Ectodermal cell (in vitro differentiated cells): ENCODE measurements at regions not wholly inside any gene's neighbourhood (a gene's known extent, or its start where the extent isn't known, plus 50 kb on each side); places are given as distances from the start of the nearest gene placed in this dataset.

Experiments used
- H3K27ac ChIP-seq: 2 replicates; pipeline ENCODE4 v1.7.0; 2013; ENCODE audit warnings: mild to moderate bottlenecking, low read depth, low read length; ENCODE audit not compliant: insufficient read depth, poor library complexity, severe bottlenecking
- H3K27me3 ChIP-seq: 2 replicates; pipeline ENCODE4 v1.7.0; 2013; ENCODE audit warnings: mild to moderate bottlenecking, low read length; ENCODE audit not compliant: insufficient read depth, control insufficient read depth, poor library complexity, severe bottlenecking
- H3K36me3 ChIP-seq: one replicate; pipeline ENCODE4 v1.7.0; 2013; ENCODE audit warnings: low read length; ENCODE audit not compliant: control insufficient read depth, insufficient read depth
- H3K4me1 ChIP-seq: one replicate; pipeline ENCODE4 v1.7.0; 2013; ENCODE audit warnings: low read length; ENCODE audit not compliant: control insufficient read depth, insufficient read depth
- H3K4me3 ChIP-seq: 2 replicates; pipeline ENCODE4 v1.7.0; 2013; ENCODE audit warnings: low read depth, low read length, control low read depth; ENCODE audit not compliant: insufficient read depth
- H3K9me3 ChIP-seq: 2 replicates; pipeline ENCODE4 v1.7.0; 2013; ENCODE audit warnings: mild to moderate bottlenecking, low read length, moderate library complexity; ENCODE audit not compliant: control insufficient read depth
- WGBS, 2 experiments: methylation state at CpG; one replicate each; pipeline ENCODE4 v1.1.7; 2013; ENCODE audit warnings: missing lambda C conversion rate in 2 of 2; 5-methylcytosine and 5-hydroxymethylcytosine counted together

- Histone ChIP-seq H3K4me3 (no peak overlapping the region), H3K4me1 (no peaks in the 10 kb centered on the region), H3K36me3 (no peaks in the 10 kb centered on the region), H3K9me3 (no peaks in the 10 kb centered on the region), H3K27ac (no peak overlapping the region), H3K27me3 (no peaks in the 10 kb centered on the region)
- WGBS, 2 experiments: 87 to 92% methylated on average over 2 of the region's 2 CpGs
Observed at GRCh38 chr20:12067686-12068085, 150.0 kb downstream of the BTBD3 start.

DNA sequence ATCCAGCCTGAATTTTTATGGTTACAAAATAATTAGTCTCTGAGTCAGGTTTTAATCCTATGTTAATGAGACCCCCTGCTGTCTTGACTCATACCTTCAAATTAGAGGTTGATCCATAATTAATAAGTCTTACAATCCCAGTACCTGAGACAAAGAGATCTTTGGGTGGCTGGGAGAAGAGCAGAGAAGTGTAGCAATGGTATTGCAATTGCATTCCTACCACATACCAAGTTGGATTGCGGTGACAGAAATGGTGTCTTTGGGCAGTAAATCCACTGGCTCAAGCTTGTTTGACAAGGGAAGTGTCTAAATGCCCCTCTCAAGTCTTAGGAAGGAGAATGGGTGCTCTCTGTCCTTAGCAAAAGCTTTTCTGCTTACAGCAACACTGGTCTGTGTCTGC, 150.4 kb downstream of the BTBD3 start:
- Histone ChIP-seq H3K27me3 (no peaks in the 10 kb centered on the region), H3K4me3 (no peak overlapping the region), H3K36me3 (no peaks in the 10 kb centered on the region), H3K27ac (no peak overlapping the region), H3K9me3 (no peaks in the 10 kb centered on the region), H3K4me1 (no peaks in the 10 kb centered on the region)
- WGBS, 2 experiments: 43 to 52% methylated on average over 1 of the region's 1 CpG

GRCh38 chr20:12069181-12069580, 151.5 kb downstream of the BTBD3 start:
- Histone ChIP-seq H3K4me3 (no peak overlapping the region), H3K36me3 (no peaks in the 10 kb centered on the region), H3K9me3 (no peaks in the 10 kb centered on the region), H3K27ac (no peak overlapping the region), H3K27me3 (no peaks in the 10 kb centered on the region), H3K4me1 (no peaks in the 10 kb centered on the region)
- WGBS, 2 experiments: 89 to 95% methylated on average over 7 of the region's 7 CpGs

DNA sequence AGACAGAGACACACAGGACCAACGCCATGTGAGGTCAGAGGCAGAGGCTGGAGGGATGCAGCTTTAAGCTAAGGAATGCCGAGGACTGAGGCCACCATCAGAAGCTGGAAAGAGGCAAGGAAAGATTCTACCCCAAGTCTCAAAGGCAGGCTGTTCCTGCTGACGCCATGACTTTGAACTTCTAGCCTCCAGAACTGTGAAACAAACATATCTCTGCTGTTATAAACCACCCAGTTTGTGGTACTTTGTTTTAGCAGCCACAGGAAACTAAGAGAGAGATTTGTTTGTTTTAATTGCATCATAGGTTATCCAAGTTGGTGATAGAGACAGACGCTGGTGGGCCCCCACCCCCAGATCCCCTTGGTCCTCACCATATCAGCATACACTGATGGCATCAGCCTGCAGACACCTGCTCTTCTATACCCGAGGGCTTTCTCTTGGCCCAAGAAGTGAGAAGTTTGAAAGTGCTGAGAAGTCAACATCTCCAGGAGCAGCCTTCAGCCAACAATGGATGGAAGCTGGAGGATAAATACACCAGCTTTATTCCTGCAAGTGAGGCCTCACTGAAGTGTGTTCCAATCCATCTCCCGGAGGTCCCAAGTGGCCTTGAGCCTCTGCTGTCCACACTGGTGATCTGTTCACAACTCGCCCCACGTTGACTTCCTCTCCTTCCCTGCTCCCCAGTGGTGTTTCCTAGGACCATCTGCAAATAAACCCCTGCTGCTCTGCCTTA, 154.7 kb downstream of the BTBD3 start:
- no peaks in the 10 kb centered on the region for H3K36me3 ChIP-seq
- H3K4me3 ChIP-seq: no peak overlapping the region
- no peak overlapping the region for H3K27ac ChIP-seq
- H3K27me3 ChIP-seq: no peaks in the 10 kb centered on the region
- H3K4me1 ChIP-seq: no peaks in the 10 kb centered on the region
- H3K9me3 ChIP-seq: no peaks in the 10 kb centered on the region
- 87 to 88% methylated on average over 8 of the region's 8 CpGs for WGBS, 2 experiments

- Histone ChIP-seq H3K27ac (no peak overlapping the region), H3K4me1 (peaks cover 2% of the 10 kb centered on the region), H3K4me3 (no peak overlapping the region), H3K9me3 (no peaks in the 10 kb centered on the region), H3K27me3 (no peaks in the 10 kb centered on the region), H3K36me3 (no peaks in the 10 kb centered on the region)
- WGBS, 2 experiments: 95 to 96% methylated on average over 2 of the region's 2 CpGs
Observed at GRCh38 chr20:12072954-12073264, 155.2 kb downstream of the BTBD3 start.

DNA sequence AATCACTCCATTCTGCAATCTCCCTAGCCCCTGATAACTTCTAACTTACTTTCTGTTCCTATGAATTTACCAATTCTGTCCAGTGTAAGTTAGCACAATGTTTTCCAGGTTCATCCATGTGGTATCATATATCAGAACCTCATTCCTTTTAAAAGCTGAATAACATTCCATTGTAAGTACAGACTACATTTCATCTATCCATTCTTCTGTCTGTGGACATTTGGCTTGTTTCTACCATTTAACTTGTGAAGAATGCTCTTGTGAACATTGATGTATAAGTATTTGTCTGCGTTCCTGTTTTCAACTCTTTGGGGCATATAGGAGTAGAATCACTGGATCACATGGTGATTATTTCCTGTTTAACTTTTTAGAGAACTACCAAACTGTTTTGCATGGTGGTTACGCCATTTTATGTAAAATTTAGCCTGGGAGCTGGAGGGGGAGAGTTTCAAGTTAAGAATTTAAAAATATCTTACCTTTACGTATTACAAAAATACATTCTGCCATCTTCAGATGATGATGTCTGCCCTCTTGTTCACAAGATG, 156.5 kb downstream of the BTBD3 start:
- WGBS, 2 experiments: 92 to 95% methylated on average over 2 to 3 of the region's 3 CpGs
- Histone ChIP-seq H3K27ac (no peak overlapping the region), H3K27me3 (no peaks in the 10 kb centered on the region), H3K4me1 (peaks cover 7% of the 10 kb centered on the region), H3K4me3 (no peak overlapping the region), H3K9me3 (no peaks in the 10 kb centered on the region), H3K36me3 (no peaks in the 10 kb centered on the region)

- Histone ChIP-seq H3K27me3 (no peaks in the 10 kb centered on the region), H3K27ac (no peak overlapping the region), H3K4me3 (no peak overlapping the region), H3K36me3 (no peaks in the 10 kb centered on the region), H3K4me1 (peaks cover 7% of the 10 kb centered on the region), H3K9me3 (no peaks in the 10 kb centered on the region)
- WGBS, 2 experiments: 91 to 100% methylated on average over 1 to 3 of the region's 3 CpGs
Observed at GRCh38 chr20:12076200-12076599, 158.5 kb downstream of the BTBD3 start.

GRCh38 chr20:12077875-12078274, 160.2 kb downstream of the BTBD3 start:
- Histone ChIP-seq H3K4me3 (no peak overlapping the region), H3K27ac (no peak overlapping the region), H3K4me1 (peaks cover 7% of the 10 kb centered on the region), H3K27me3 (no peaks in the 10 kb centered on the region), H3K9me3 (no peaks in the 10 kb centered on the region), H3K36me3 (no peaks in the 10 kb centered on the region)
- 97 to 98% methylated on average over 7 of the region's 7 CpGs for WGBS, 2 experiments

DNA sequence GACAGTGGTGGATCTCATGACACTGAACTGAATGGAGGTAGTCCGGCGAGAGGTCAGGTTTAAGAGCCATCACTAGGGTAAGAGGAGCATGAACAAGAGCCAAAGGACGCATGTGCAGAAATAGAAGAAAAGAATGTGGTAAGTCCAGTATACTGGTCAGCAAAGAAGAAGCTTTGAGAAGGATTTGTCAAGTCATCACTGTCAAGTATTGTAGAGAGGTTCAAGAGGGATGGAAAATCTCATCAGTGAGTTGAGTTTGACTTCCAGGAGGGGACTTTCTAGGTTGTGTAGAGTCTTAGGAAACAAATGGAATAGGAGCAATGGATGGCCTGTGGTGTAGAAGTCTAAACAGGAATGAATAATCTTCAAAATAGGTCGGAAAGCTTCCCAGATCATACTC, 161.8 kb downstream of the BTBD3 start:
- H3K27ac ChIP-seq: no peak overlapping the region
- no peaks in the 10 kb centered on the region for H3K9me3 ChIP-seq
- peaks cover 13% of the 10 kb centered on the region for H3K4me1 ChIP-seq
- H3K27me3 ChIP-seq: no peaks in the 10 kb centered on the region
- H3K4me3 ChIP-seq: no peak overlapping the region
- WGBS, 2 experiments: 90 to 98% methylated on average over 3 to 4 of the region's 4 CpGs
- H3K36me3 ChIP-seq: no peaks in the 10 kb centered on the region

DNA sequence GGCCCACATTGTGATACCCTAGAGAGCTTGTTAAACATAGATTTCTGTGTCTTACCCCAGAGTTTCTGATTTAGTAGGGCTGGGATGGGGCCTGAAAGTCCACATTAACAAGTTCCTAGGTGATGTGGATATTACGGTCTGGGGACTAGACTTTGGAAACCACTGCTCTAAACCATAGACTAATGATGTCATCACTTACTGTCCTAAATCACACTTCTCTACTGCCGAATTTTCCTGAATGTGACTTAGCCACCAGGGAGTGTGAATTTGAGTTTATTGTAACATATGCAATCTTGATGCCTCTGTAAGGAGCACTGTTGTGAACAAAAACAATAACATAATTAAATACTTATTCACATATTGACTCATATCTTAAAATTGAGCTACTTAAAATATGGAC, 165.6 kb downstream of the BTBD3 start:
- Histone ChIP-seq H3K4me3 (no peak overlapping the region), H3K27ac (no peak overlapping the region), H3K9me3 (no peaks in the 10 kb centered on the region), H3K36me3 (no peaks in the 10 kb centered on the region), H3K4me1 (peaks cover 26% of the 10 kb centered on the region), H3K27me3 (no peaks in the 10 kb centered on the region)
- 48 to 100% methylated on average over 1 to 2 of the region's 2 CpGs for WGBS, 2 experiments
